Gastroesophageal sphincter (tissue), 3 donors: ENCODE measurements at regions not wholly inside any gene's neighbourhood (a gene's known extent, or its start where the extent isn't known, plus 50 kb on each side); places are given as distances from the start of the nearest gene placed in this dataset.

Source experiments
- POLR2A ChIP-seq, 2 donors: fragments of 450-650 bp; IDR thresholded peaks; one replicate each; pipeline ENCODE4 v1.6.1; 2017; ENCODE audit warnings: antibody characterized with exemption in 2 of 2, mild to moderate bottlenecking in 2 of 2, moderate library complexity in 1 of 2
- POLR2AphosphoS5 ChIP-seq: sonication (generic); formaldehyde crosslinking; IDR thresholded peaks from one replicate; pipeline ENCODE4 v1.6.1; 2017; ENCODE audit warnings: antibody characterized with exemption
- TF ChIP-seq, protein P1 (sequence below), 4 experiments: fragments of 200-600 bp in 2 of 4; fragments of 450-650 bp in 2 of 4; sonication (generic) in 1 of 4; IDR thresholded peaks; one replicate each; pipeline ENCODE4 v1.5.1; 2017 to 2019; ENCODE audit warnings: antibody characterized with exemption in 4 of 4, mild to moderate bottlenecking in 2 of 4, moderate library complexity in 2 of 4

DNA sequence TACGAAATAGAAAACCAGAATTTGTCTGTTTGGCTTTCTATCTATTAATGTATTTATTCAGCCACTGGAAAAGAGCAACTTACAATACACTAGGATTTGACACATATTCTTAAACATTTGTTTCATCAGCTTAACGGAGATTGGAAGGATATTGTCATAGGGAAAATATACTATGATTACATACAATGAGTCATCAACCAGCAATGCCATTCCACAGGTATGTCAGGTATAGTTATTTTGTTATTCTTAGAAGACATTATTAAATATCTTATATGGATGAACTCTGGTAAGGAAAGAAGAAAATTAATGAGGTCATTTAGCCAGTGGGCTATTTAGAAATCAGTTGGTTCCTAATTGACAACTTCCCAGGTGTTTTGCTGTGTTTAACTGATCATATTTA is 926.6 kb downstream of the STIM2 start:
- TF ChIP-seq POLR2A (IDR thresholded peaks at IDR 0.05) (no peak), POLR2AphosphoS5 (no peak)
- TF ChIP-seq, protein P1, sequence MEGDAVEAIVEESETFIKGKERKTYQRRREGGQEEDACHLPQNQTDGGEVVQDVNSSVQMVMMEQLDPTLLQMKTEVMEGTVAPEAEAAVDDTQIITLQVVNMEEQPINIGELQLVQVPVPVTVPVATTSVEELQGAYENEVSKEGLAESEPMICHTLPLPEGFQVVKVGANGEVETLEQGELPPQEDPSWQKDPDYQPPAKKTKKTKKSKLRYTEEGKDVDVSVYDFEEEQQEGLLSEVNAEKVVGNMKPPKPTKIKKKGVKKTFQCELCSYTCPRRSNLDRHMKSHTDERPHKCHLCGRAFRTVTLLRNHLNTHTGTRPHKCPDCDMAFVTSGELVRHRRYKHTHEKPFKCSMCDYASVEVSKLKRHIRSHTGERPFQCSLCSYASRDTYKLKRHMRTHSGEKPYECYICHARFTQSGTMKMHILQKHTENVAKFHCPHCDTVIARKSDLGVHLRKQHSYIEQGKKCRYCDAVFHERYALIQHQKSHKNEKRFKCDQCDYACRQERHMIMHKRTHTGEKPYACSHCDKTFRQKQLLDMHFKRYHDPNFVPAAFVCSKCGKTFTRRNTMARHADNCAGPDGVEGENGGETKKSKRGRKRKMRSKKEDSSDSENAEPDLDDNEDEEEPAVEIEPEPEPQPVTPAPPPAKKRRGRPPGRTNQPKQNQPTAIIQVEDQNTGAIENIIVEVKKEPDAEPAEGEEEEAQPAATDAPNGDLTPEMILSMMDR (IDR thresholded peaks at IDR 0.05): no peak
